ENCODE measurements at regions not wholly inside any gene's neighbourhood (a gene's known extent, or its start where the extent isn't known, plus 50 kb on each side); places are given as distances from the start of the nearest gene placed in this dataset.

DNA sequence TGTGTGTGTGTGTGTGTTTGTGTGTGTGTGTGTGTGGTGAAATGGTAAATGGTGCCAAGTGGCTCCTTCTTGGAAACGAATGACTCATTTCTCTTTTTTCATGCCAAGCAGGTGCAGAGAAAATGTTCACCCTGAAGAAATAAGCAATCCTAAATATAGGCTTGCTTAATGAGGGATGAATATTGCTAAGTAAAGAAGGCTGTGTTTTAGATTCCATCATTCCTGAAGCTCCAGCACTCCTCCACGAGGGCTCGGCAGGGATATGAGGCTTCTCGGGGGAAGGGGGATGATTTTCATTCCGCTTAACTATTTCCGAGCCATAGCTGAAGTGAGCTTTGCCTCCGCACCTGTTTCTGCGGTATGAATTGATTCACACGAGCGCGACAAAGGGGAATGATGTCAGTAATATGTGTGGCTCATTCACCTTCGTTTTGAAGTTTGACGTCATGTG is 72.9 kb downstream of the TSN start:
- ATAC-seq (ENCODE audit: low FRiP score) = peak; percentile 77
- no peak for DNase-seq (ENCODE audit: low spot score)
- TF ChIP-seq, protein P1, sequence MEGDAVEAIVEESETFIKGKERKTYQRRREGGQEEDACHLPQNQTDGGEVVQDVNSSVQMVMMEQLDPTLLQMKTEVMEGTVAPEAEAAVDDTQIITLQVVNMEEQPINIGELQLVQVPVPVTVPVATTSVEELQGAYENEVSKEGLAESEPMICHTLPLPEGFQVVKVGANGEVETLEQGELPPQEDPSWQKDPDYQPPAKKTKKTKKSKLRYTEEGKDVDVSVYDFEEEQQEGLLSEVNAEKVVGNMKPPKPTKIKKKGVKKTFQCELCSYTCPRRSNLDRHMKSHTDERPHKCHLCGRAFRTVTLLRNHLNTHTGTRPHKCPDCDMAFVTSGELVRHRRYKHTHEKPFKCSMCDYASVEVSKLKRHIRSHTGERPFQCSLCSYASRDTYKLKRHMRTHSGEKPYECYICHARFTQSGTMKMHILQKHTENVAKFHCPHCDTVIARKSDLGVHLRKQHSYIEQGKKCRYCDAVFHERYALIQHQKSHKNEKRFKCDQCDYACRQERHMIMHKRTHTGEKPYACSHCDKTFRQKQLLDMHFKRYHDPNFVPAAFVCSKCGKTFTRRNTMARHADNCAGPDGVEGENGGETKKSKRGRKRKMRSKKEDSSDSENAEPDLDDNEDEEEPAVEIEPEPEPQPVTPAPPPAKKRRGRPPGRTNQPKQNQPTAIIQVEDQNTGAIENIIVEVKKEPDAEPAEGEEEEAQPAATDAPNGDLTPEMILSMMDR (IDR thresholded peaks at IDR 0.05) = no peak

DNA sequence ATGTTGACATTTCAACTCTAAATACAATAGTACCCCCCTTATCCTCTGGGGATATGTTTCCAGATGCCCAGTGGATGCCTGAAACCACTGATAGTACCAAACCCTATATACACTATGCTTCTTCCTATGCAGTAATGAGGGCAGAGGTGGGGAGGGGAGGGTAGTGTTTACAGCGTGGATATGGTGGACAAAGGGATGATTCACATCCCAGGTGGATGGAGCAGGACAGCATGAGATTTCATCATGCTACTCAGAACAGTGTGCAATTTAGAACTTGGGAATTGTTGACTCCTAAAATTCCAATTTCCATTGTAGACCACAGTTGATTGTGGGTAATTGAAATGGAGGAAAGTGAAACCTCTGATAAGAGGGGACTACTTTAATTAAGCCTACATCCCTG is 75.4 kb downstream of the TSN start:
- ATAC-seq (ENCODE audit: low FRiP score) (no peak), DNase-seq (ENCODE audit: low spot score) (no peak)
- TF ChIP-seq, protein P1 (IDR thresholded peaks at IDR 0.05) = no peak

DNA sequence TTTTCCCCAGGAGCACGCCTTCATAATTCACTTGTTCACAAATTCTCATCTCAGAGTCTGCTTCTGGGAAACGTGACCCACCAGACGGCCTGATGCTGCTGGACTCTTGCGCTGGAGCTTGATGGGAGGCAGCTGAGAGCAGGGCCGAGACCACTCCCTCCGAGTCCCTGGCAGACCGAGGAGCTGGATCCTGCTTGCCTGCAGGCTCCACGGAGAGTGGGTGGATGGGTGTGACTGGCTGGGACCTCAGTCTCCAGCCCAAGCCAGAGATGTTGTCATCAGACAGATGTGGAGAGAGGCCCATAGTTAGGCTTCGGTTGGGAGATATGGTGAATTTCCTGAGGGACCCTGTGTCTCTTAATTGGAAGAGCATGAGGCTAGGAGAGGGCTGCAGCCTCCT is 76.4 kb downstream of the TSN start:
- ATAC-seq (ENCODE audit: low FRiP score) = no peak
- TF ChIP-seq, protein P1 (IDR thresholded peaks at IDR 0.05) = no peak
- DNase-seq (ENCODE audit: low spot score) = no peak

DNA sequence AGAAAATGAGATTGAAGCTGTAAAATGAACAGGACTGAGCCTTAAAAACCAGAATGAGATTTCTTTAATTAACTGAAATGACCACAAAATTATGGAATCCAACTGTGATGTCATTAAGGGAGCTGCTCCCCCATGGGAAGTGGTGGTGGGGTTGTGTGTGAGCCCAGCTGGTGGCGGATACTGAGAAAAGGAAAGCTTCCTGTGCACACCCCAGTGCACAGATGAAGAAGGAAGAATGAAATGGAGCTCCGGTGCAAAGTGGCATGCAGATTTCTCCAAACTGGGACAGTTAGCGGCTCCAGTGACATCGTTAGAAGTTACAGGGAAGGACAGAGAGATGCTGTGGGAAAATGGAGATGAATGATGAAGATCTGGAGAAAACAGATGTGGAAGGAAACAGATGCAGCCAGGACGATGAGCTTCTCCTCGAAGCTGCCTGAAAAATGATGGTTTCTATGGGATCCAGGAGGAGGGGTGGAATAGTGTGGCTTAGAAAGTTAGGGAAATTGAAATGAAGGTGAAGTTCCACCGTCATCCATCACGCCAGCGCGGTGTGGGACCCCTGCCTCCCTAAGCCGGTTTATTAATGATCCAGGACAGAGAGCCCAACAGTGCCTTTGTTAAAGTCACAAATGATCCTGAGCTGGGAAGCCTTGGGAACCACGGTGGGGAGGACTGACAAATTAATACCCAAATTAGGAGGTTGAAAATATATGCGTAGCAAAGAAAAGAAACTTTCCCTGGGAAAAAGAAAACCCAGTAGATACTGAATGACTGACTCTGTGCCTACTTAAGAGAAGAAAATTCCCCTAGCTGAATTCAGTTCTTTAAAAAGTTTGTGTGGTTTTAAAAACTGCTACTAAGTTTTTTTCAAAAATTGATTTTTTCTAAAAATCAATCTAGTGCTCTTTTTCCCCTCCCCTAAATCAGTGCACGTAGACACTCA is 77.2 kb downstream of the TSN start:
- TF ChIP-seq, protein P1 (IDR thresholded peaks at IDR 0.05) = no peak
- ATAC-seq (ENCODE audit: low FRiP score) (no peak), DNase-seq (ENCODE audit: low spot score) (no peak)

DNA sequence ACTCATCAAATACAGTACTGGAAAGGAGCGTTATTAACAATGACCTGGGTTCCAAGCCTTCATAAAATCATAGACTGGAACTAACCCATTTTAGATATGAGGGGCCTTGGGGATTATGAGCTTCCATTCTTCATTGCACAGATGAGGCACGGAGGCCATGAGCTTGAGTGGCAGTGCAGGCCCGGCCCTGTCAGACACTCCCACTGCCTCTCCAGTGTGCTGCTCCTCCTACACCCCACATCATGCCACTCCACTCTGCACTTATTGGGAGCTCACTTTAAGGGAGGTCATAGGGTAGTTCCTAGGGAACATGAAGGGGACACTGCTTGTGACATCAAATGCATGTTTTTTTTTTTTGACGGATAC is 77.9 kb downstream of the TSN start:
- TF ChIP-seq, protein P1 (IDR thresholded peaks at IDR 0.05) = no peak
- ATAC-seq (ENCODE audit: low FRiP score) = no peak
- no peak for DNase-seq (ENCODE audit: low spot score)

DNA sequence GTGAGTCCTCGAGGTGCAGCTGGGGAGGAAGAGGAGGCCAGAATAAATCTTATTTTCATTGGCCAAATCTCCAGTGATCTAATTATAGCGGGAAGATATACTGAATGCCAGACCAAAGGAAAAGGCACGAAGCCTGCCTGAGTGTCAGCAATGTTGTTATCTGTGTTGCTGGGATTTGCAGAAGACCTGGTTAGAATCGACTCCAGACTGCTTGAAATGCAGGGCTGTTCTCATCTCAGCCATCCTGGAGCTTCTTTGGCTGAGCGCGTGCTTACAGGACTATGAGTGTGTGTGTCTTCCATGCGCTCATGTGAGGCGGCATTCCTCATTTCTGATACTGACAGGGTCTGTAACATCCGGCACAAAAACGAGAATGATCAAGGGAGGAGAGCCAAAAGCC is 81.2 kb downstream of the TSN start:
- no peak for ATAC-seq (ENCODE audit: low FRiP score)
- TF ChIP-seq, protein P1 (IDR thresholded peaks at IDR 0.05) = no peak
- DNase-seq (ENCODE audit: low spot score) = no peak

DNA sequence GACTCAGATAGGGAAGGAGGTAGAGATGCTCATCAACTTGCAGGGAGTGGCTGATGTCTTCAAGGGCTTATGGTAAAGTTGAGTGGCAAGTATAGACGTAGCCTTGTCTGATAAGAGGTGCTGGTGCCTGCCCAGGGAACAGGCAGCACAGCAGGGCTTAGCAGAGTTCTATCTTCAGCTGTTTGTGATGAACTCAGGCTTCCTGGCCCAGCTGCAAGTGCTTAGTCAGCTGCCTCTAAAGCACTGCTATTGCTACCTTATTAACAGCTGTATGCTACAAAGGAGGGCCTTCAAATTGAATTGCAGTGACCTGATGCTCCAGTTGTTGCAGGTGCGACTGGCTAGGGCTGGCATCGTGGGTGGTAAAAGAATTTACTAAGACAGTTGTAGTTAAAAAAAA is 82.1 kb downstream of the TSN start:
- ATAC-seq (ENCODE audit: low FRiP score) (no peak), DNase-seq (ENCODE audit: low spot score) (no peak)
- TF ChIP-seq, protein P1 (IDR thresholded peaks at IDR 0.05) = no peak

All from omental fat pad (tissue), 3 donors.